ENCODE measurements at regions not wholly inside any gene's neighbourhood (a gene's known extent, or its start where the extent isn't known, plus 50 kb on each side); places are given as distances from the start of the nearest gene placed in this dataset.
"Not testable (repeated sequence)": the region's sequence is repeated elsewhere in the genome, so short reads cannot be mapped to it uniquely, and the experiment has no call there.

DNA sequence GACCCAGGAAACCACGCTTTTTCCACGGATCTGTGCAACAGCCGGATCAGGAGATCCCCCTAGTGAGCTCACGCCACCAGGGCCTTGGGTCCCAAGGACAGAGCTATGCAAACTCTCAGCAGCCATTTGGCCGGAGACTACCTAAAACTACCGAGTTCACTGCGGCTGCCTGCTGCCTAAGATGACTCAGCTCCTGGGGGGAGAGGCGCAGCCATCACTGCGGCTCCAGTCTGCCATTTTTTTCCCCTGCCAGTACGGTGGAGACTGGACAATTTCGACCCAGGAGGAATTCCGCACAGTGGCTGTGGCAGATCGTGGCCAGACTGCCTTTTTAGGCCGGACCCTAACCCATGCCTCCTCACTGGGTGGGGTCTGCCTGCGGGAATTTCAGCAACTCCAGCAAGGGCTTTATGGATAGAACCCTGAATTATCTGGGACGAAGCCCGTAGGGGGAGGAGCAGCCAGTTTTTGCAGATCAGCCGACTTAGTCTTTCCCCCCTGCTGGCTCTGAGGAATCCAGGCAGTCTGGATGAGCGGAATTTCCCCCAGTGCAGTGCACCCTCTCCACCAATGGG, 424.9 kb upstream of the UBE2E3 start:
- FAIRE-seq, result no peak
- no peak for DNase-seq (ENCODE audit: insufficient read length)
- no peak for TF ChIP-seq TAF1 (IDR thresholded peaks at IDR 0.05; ENCODE audit: borderline replicate concordance, low read depth, low read length)
- TF ChIP-seq POLR2A (IDR thresholded peaks at IDR 0.05; ENCODE audit: low read depth, low read length), result no peak
- TF ChIP-seq POLR2AphosphoS5 (IDR thresholded peaks at IDR 0.05; ENCODE audit: low read depth, low read length), result no peak

DNA sequence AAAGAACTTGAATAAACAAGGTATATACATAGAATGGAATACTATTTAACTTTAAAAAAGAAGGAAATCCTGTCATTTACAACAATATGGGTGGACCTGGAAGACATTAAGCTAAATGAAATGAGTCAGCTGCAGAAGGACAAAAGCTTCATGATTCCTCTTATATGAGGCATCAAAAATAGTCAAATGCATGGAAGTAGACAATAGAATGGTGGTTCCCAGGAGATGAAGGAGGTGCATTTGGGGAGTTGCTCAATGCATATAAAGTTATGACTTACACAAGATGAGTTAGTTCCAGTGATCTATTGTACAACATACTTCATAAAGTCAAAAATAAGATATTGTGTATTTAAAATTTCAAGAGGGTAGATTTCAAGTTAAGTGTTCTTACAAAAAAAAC, 426.1 kb upstream of the UBE2E3 start:
- TF ChIP-seq POLR2AphosphoS5 (IDR thresholded peaks at IDR 0.05; ENCODE audit: low read depth, low read length) (no peak), POLR2A (IDR thresholded peaks at IDR 0.05; ENCODE audit: low read depth, low read length) (no peak), TAF1 (IDR thresholded peaks at IDR 0.05; ENCODE audit: borderline replicate concordance, low read depth, low read length) (no peak)
- no peak for DNase-seq (ENCODE audit: insufficient read length)
- no peak for FAIRE-seq

- DNase-seq (ENCODE audit: insufficient read length), result no peak
- FAIRE-seq, result no peak
These were observed 427.2 kb upstream of the UBE2E3 start for GRCh38 chr2:180553094-180553715.

DNA sequence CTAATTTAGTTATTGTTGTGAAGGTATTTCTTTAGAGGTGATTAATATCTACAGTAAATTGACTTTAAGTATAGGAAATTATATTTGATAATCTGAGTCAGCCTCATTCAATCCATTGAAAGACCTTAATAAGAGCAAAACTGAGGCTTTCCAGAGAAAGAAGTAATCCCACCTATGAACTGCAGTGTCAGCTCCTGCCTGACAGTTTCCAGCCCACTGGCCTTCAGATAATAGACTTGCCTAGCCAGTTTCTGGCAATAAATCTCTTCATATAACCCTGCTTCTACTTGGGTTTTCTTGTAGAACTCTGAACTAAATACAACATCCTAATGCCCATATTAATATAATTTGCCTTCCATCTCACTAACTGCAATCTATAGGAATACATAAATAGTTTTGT, 437.9 kb upstream of the UBE2E3 start:
- no peak for TF ChIP-seq TAF1 (IDR thresholded peaks at IDR 0.05; ENCODE audit: borderline replicate concordance, low read depth, low read length)
- no peak for TF ChIP-seq POLR2A (IDR thresholded peaks at IDR 0.05; ENCODE audit: low read depth, low read length)
- TF ChIP-seq POLR2AphosphoS5 (IDR thresholded peaks at IDR 0.05; ENCODE audit: low read depth, low read length), result no peak
- FAIRE-seq (no peak), DNase-seq (ENCODE audit: insufficient read length) (no peak)

More at GRCh38 chr2:180553094-180553715, 427.2 kb upstream of the UBE2E3 start:
- TF ChIP-seq TAF1 (IDR thresholded peaks at IDR 0.05; ENCODE audit: borderline replicate concordance, low read depth, low read length), result no peak
- no peak for TF ChIP-seq POLR2A (IDR thresholded peaks at IDR 0.05; ENCODE audit: low read depth, low read length)
- no peak for TF ChIP-seq POLR2AphosphoS5 (IDR thresholded peaks at IDR 0.05; ENCODE audit: low read depth, low read length)

DNA sequence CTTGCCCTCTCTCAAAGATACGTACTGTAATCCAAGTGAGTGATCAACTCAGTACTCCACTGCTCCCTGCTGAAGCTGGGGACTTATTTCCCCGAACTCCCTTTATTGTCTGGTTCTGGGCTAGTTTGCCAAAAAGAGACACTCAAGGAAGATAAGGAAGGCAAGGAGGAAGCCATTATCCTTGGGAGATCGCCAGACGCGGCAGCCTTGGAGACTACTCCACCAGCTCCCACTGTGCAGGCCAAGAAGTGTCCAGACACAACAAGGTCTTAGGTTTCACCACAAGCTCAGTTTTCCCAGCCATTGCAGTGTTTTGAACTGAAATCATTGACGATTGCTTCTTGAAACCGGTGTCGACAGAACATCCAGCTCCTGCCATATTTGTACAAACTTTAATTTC, 439.6 kb upstream of the UBE2E3 start:
- no peak for DNase-seq (ENCODE audit: insufficient read length)
- TF ChIP-seq POLR2AphosphoS5 (IDR thresholded peaks at IDR 0.05; ENCODE audit: low read depth, low read length), result no peak
- no peak for TF ChIP-seq TAF1 (IDR thresholded peaks at IDR 0.05; ENCODE audit: borderline replicate concordance, low read depth, low read length)
- TF ChIP-seq POLR2A (IDR thresholded peaks at IDR 0.05; ENCODE audit: low read depth, low read length), result no peak
- no peak for FAIRE-seq

DNA sequence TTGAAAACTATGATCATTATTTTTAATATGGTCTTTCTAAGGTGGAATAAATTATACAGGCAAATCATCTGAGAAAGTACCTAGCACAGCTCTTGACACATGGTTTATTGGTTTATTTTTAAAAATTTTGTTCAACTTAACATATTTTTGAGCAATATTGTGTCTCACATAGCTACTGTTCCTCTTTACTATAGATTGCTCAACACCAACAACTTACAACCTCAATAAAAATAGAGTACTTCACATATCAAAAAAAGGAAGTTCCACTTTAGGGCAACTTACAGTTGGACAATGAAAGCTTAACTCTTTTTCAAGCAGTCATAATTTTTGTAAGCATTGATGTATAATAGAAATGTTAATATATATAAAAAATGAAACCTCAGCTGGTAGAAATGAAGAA, 440.9 kb upstream of the UBE2E3 start:
- TF ChIP-seq POLR2A (IDR thresholded peaks at IDR 0.05; ENCODE audit: low read depth, low read length) (no peak), POLR2AphosphoS5 (IDR thresholded peaks at IDR 0.05; ENCODE audit: low read depth, low read length) (no peak), TAF1 (IDR thresholded peaks at IDR 0.05; ENCODE audit: borderline replicate concordance, low read depth, low read length) (no peak)
- DNase-seq (ENCODE audit: insufficient read length) (no peak), FAIRE-seq (no peak)

GRCh38 chr2:180535289-180535688, 445.1 kb upstream of the UBE2E3 start:
- no peak for TF ChIP-seq POLR2AphosphoS5 (IDR thresholded peaks at IDR 0.05; ENCODE audit: low read depth, low read length)
- TF ChIP-seq POLR2A (IDR thresholded peaks at IDR 0.05; ENCODE audit: low read depth, low read length), result no peak
- TF ChIP-seq TAF1 (IDR thresholded peaks at IDR 0.05; ENCODE audit: borderline replicate concordance, low read depth, low read length), result no peak
- DNase-seq (ENCODE audit: insufficient read length) (no peak), FAIRE-seq (no peak)

DNA sequence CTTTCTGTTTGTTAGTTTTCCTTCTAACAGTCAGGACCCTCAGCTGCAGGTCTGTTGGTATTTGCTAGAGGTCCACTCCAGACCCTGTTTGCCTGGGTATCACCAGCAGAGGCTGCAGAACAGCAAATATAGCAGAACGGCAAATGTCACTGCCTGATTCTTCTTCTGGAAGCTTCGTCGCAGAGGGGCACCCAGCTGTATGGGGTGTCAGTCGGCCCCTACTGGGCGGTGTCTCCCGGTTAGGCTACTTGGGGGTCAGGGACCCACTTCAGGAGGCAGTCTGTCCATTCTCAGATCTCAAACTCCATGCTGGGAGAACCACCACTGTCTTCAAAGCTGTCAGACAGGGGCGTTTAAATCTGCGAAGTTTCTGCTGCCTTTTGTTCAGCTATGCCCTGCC, 448.6 kb upstream of the UBE2E3 start:
- DNase-seq (ENCODE audit: insufficient read length); FAIRE-seq: not testable (repeated sequence)

- DNase-seq (ENCODE audit: insufficient read length), result no peak
- no peak for FAIRE-seq
- TF ChIP-seq POLR2A (IDR thresholded peaks at IDR 0.05; ENCODE audit: low read depth, low read length) (no peak), TAF1 (IDR thresholded peaks at IDR 0.05; ENCODE audit: borderline replicate concordance, low read depth, low read length) (no peak), POLR2AphosphoS5 (IDR thresholded peaks at IDR 0.05; ENCODE audit: low read depth, low read length) (no peak)
These were observed 455.9 kb upstream of the UBE2E3 start for GRCh38 chr2:180524499-180524898.

GRCh38 chr2:180523621-180524340, 456.6 kb upstream of the UBE2E3 start:
- TF ChIP-seq POLR2AphosphoS5 (IDR thresholded peaks at IDR 0.05; ENCODE audit: low read depth, low read length), result no peak
- TF ChIP-seq TAF1 (IDR thresholded peaks at IDR 0.05; ENCODE audit: borderline replicate concordance, low read depth, low read length), result no peak
- no peak for TF ChIP-seq POLR2A (IDR thresholded peaks at IDR 0.05; ENCODE audit: low read depth, low read length)
- FAIRE-seq (no peak), DNase-seq (ENCODE audit: insufficient read length) (no peak)

DNA sequence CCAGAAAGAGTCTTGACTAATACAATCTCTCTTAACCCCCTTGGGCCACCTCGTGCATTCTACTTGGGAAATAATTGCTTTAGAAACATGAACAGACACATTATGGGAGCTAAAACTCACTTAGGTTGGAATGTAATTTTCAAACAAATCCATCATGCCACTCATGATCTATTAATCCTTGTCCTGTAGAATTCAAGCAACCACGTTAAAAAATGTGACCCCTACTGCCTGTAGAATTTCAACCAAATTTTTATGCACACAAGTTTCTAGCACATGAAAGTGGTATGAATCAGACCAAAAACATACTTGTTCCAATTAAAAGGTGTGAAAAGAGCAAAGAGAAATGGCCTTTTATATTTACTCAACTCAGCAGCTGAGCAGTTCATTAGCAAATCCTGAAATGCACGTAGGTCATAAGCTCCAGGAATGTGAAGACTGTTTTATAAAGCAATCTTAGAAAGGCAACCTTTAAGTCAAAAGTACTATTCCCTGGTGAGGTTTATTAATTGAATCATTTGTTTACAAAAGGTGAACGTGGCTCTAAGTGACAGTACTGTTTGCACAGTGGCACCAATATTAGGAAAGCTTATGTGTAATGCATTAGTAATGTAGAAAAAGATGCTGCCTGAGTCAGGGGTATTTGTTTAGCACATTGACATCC, 459.4 kb upstream of the UBE2E3 start:
- DNase-seq (ENCODE audit: insufficient read length), result no peak
- FAIRE-seq, result no peak
- TF ChIP-seq TAF1 (IDR thresholded peaks at IDR 0.05; ENCODE audit: borderline replicate concordance, low read depth, low read length), result no peak
- TF ChIP-seq POLR2AphosphoS5 (IDR thresholded peaks at IDR 0.05; ENCODE audit: low read depth, low read length), result no peak
- TF ChIP-seq POLR2A (IDR thresholded peaks at IDR 0.05; ENCODE audit: low read depth, low read length), result no peak
